ENCODE measurements at regions not wholly inside any gene's neighbourhood (a gene's known extent, or its start where the extent isn't known, plus 50 kb on each side); places are given as distances from the start of the nearest gene placed in this dataset.
"Not testable (repeated sequence)": the region's sequence is repeated elsewhere in the genome, so short reads cannot be mapped to it uniquely, and the experiment has no call there.

DNA sequence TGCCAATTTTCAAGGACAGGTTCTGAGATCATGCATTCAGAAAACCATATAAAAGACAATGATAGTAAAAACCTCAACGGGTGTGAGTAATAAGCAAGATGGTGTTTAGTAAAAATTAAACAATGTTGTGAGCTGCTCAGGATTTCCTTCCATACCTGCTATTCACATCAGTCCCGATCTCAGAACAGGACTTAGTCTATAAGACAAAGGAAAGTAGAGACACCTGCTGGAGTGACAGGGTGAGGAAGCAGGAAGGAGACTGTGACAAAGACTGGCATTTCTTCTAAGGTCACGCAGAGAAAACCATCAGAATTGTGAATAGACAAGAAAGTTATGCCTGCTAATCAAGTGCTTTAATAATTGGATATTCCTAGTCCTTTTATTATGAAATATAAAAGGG lies 648.0 kb downstream of the DACH1 start:
- H3K27ac ChIP-seq, result no peak overlapping the region
- TF ChIP-seq ZFX (IDR thresholded peaks at IDR 0.05; ENCODE audit: borderline replicate concordance), result no peak
- TF ChIP-seq, protein P1, sequence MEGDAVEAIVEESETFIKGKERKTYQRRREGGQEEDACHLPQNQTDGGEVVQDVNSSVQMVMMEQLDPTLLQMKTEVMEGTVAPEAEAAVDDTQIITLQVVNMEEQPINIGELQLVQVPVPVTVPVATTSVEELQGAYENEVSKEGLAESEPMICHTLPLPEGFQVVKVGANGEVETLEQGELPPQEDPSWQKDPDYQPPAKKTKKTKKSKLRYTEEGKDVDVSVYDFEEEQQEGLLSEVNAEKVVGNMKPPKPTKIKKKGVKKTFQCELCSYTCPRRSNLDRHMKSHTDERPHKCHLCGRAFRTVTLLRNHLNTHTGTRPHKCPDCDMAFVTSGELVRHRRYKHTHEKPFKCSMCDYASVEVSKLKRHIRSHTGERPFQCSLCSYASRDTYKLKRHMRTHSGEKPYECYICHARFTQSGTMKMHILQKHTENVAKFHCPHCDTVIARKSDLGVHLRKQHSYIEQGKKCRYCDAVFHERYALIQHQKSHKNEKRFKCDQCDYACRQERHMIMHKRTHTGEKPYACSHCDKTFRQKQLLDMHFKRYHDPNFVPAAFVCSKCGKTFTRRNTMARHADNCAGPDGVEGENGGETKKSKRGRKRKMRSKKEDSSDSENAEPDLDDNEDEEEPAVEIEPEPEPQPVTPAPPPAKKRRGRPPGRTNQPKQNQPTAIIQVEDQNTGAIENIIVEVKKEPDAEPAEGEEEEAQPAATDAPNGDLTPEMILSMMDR (IDR thresholded peaks at IDR 0.05), result peak; percentile 68

DNA sequence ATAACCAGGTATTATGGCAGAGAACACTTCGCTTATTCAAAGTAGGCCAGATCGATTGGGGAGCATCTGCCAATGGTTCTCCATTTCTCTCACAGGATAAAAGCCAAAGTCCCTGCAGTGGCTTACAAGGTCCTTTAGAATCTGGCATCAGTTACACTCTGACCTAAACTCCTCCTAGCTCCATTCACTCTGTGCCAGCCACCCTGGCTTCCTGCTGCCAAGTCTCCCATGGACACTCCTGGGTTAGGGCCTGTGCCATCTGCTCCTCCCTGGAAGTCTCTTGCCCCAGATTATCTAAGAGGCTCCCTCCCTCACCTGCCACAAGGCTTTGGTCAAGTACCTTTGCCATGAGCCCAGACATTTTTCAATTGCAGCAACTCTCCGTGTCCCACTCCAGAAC lies 649.2 kb downstream of the DACH1 start:
- TF ChIP-seq, protein P1 (IDR thresholded peaks at IDR 0.05), result no peak
- no peak for TF ChIP-seq ZFX (IDR thresholded peaks at IDR 0.05; ENCODE audit: borderline replicate concordance)
- no peak overlapping the region for H3K27ac ChIP-seq

DNA sequence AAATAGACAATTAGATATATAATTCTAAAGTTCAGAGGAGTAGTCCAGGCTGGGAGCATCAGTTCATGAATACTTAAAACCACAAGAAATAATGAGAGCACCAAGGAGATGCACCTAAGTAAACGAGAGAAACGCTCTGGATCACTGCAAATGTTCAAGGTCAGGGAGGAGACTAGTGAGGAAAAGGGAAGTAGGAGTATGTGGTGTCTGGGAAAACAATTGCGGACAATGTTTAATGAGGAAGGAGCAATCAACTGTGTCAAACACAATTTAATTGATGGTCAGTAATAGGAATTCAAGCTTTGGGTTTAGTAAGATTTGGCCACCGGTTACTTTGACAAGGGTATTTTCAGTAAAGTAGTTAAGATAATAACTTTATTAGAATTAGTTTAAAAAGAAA lies 652.2 kb downstream of the DACH1 start:
- TF ChIP-seq, protein P1 (IDR thresholded peaks at IDR 0.05), result no peak
- no peak for TF ChIP-seq ZFX (IDR thresholded peaks at IDR 0.05; ENCODE audit: borderline replicate concordance)
- no peak overlapping the region for H3K27ac ChIP-seq

DNA sequence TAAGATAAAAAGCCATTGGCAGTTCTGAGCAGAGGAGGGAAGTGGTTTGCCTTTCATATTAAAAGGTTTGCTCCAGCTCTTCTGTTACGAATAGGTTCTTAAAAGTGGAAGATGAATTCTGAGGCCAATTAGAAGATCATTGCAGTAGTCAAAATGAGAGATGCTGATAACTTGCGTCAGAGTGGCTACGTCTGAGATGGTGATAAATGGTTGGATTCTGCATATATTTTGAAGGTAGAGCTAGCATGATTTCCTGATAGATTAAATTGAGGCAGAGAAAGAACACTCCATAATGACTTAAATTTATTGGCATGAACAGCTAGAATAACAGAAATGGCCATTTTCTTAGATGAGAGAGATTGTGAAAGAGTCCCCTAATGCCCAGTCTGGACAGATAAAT lies 652.6 kb downstream of the DACH1 start:
- TF ChIP-seq, protein P1 (IDR thresholded peaks at IDR 0.05), result no peak
- no peak for TF ChIP-seq ZFX (IDR thresholded peaks at IDR 0.05; ENCODE audit: borderline replicate concordance)
- H3K27ac ChIP-seq, result no peak overlapping the region

DNA sequence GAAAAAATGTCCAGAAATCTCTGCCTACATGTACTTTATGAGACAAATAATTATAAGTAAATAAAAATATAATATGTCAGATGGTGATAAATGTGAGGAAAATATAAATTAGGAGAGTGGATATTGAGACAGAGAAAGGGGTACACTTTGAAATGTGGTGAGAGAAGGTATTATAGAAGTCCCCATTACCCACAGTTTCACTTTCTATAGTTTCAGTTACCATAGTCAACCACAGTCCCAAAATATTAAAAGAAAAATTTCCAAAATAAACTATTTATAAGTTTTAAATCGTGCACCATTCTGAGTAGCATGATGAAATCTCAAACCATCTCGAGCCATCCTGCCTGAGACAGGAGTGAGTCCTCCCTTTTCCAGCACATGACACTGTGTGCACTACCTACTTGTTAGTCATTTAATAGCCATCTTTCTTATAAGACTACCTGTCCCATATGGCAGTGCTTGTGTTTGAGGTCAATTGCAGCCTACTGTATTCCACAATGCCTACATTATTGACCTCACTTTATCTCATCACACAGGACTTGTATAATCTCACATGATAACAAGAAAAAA lies 653.7 kb downstream of the DACH1 start:
- TF ChIP-seq, protein P1 (IDR thresholded peaks at IDR 0.05), result no peak
- no peak for TF ChIP-seq ZFX (IDR thresholded peaks at IDR 0.05; ENCODE audit: borderline replicate concordance)
- H3K27ac ChIP-seq, result no peak overlapping the region

DNA sequence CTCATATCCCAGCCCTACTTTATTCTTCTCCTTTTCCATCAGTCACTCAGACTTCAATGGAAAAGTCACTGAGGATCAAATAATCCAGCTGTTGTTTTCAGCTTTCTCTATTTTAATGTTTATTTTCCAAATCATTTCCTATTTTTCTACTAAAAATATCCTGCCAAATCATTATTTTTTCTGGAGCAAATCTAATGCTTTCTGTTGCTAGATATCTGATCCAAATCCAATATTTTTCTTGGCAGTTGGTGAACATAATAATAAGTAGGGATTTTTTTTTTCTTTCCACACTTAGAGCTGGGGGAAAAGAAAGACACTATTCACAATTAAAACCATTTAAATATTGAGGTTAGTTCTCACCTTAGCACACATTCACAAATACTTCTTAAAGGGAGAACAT lies 656.1 kb downstream of the DACH1 start:
- TF ChIP-seq, protein P1 (IDR thresholded peaks at IDR 0.05), result no peak
- TF ChIP-seq ZFX (IDR thresholded peaks at IDR 0.05; ENCODE audit: borderline replicate concordance), result no peak
- H3K27ac ChIP-seq, result no peak overlapping the region

DNA sequence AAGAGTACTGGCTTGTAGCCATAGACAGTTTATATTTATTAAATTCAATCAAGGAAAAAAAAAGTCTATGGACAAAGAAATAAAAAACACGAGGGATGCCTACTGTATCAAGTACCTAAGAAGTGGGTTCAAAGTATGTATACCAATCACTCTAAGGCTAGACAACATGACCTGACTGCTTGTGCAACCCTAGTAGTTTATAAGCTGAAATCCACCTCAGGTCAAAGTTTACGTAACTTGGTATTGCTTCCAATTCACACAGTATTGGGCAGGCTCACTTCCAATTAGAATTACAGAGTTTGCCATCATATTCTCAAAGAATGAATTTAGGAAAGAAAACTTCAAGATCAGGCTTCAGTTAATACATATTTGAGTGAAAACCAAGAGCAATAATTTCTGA lies 657.8 kb downstream of the DACH1 start:
- TF ChIP-seq, protein P1 (IDR thresholded peaks at IDR 0.05), result no peak
- TF ChIP-seq ZFX (IDR thresholded peaks at IDR 0.05; ENCODE audit: borderline replicate concordance), result no peak
- no peak overlapping the region for H3K27ac ChIP-seq

DNA sequence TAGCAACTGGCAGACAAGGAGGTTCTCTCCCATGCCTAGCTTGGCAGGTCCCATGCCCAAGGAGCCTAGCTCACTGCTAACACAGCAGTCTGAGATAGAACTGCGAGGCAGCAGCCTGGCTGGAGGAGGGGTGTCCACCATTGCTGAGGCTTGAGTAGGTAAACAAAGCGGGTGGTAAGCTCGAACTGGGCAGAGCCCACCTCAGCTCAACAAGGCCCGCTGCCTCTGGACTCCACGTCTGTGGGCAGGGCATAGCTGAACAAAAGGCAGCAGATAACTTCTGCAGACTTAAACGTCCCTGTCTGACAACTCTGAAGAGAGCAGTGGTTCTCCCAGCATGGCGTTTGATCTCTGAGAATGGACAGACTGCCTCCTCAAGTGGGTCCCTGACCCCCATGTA lies 682.4 kb downstream of the DACH1 start:
- not testable (repeated sequence) for H3K27ac ChIP-seq

DNA sequence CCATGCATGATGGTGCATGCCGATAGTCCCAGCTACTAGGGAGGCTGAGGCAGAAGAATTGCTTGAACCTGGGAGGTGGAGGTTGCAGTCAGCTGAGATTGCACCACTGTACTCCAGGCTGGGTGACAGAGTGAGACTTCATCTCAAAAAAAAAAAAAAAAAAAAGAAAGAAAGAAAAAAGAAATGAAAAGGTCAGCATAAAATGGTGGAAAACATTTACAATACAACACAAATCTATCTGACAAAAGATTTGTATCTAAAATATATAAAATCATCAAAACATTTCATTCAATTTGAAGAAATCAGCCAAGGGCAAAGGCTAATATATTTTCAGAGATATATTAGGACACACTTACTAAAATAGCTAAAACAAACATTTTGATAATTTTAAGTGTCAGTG lies 683.7 kb downstream of the DACH1 start:
- not testable (repeated sequence) for H3K27ac ChIP-seq
